Inflammatory macrophage (primary cell): ENCODE measurements at regions not wholly inside any gene's neighbourhood (a gene's known extent, or its start where the extent isn't known, plus 50 kb on each side); places are given as distances from the start of the nearest gene placed in this dataset.

ENCODE experiments used
- DNase-seq, 2 donors: peaks; one replicate each; pipeline ENCODE4 v3.0.0-alpha.2; 2020 to 2022

- no peak for DNase-seq
Observed at GRCh38 chr1:222028116-222028515, 286.2 kb upstream of the DUSP10 start.

- no peak for DNase-seq
Observed at GRCh38 chr1:222026280-222026679, 284.4 kb upstream of the DUSP10 start.

DNA sequence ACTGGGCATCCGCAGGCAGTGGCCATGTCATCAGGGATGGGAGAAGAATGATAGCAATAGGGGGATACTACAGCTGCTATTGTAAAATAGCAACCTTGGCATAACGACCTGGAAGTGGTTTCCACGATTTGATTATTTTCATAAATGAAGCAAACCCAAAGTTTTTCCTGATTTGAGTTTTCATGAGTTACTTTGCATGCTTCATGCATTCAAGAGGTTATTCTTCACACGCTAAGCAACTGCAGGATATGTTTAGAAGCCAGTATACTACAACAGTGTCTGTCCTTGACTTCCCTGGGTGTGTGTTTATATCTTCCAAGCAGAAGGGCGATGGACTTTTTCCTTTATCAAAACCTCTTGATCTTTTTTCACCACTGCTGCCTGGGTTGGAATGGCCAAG is 281.1 kb upstream of the DUSP10 start:
- no peak for DNase-seq

DNA sequence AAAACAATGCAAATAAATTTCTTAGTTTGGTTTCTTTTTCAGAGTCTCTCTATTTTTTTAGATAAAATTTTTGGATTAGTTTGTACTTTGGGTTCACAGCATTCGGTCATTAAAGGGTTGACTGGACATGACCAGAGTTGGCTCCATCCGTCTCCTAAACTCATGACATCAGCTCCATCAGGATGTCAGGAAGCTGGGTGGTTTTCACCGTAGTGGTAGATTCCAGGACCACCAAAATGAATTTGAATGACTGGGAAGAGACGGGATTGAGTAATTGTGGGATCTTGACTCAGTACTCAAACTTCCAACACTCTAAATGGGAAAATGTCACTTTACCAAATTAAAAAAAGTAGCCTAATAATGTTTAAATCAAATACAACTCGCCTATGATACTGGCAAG is 279.2 kb upstream of the DUSP10 start:
- DNase-seq: no peak

DNA sequence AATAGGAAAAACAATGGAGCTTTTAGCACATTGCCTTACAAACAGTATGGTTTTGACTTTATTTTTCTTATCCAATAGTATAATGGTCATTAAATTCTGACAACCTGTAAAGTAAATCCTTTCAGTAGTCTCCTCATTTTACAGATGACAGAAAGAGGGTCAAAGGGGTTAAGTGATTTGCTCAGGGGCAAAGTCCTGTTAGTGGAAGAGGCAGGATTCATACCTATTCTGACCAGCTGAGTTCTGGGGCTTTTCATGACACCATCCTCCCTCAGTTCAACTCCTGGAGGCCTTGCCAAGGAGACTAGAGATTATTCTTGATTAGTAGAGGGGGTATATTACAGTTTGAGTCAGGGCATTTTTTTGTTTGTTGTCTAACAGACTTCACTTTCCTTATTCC is 278.7 kb upstream of the DUSP10 start:
- DNase-seq: no peak

DNA sequence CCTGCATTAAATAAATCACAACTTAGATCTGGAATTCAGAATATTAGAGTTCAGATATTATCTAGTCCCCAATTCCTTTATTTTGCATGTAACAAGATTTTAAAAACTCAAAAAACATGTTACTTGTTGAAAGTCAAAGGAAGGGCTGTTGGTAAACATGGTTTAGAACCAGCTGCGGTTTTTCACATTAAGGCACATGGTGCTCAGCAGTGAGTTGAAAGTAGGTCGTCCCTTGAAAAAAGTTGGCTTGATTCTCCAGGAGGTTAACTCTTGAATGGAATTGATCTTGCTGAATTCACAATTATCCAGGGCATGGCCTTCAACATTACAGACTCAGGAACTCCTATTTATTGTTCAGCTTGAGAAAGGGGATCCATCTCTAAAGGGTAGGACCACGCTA is 277.1 kb upstream of the DUSP10 start:
- no peak for DNase-seq

DNA sequence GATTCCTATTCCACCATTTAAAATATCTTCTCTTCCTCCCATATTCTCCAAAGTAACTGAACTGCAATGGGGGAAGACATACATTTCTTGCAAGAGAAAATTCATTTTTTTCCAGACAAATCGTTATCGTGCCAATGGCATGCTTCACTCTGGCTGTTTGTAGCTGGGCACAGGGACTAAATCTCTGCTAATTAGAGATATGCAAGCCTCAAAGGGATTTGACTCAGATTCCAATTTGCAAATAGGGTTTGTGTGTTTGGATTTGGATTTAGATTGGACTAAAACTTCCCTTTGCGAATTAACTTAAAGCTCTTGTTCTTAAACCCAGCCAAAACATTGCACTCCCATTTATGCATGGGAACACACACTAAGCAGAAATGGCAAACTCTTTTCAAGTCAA is 276.2 kb upstream of the DUSP10 start:
- DNase-seq: no peak

DNA sequence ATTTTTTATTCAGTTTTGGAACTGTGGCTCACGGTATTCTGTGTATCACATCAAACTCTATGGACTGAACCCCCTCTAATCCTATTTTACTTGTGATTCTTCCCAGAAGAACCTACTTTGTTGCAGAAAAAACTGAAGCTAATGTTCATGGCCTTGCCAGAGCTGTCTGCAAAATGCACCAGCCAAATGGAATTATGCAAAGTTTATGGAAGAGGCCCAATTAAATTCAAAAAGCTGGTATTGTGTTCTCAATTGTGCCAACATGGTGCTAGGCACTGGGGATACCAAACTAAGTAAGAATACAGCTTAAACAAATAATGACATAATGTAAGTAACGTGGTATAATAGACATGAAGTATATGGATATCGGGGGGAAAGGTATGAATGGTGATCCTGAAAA is 273.8 kb upstream of the DUSP10 start:
- DNase-seq: no peak

GRCh38 chr1:222014001-222014400 is 272.1 kb upstream of the DUSP10 start:
- no peak for DNase-seq

DNA sequence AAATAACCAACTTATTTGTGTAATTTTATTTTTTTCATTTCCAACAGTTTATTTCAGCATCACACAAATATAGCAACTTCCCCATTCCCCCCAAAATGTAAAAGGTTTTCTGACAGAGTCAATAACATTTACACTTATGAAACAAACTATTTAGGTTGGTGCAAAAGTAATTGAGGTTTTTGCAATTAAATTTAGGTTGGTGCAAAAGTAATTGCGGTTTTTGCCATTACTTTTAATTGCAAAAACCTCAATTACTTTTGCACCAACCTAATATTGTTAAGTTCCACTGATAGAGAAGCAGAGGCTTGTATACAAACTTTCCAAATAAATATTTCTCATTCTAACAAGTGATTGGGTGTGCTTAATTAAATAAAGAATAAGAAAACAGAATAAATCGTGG is 270.9 kb upstream of the DUSP10 start:
- DNase-seq: no peak

- DNase-seq: no peak
Observed at GRCh38 chr1:222010306-222010705, 268.4 kb upstream of the DUSP10 start.

- peak in 1 of 2 donors; percentile 29 for DNase-seq
Observed at GRCh38 chr1:222009105-222009730, 267.3 kb upstream of the DUSP10 start.

- DNase-seq: no peak
Observed at GRCh38 chr1:222006715-222007114, 264.8 kb upstream of the DUSP10 start.

DNA sequence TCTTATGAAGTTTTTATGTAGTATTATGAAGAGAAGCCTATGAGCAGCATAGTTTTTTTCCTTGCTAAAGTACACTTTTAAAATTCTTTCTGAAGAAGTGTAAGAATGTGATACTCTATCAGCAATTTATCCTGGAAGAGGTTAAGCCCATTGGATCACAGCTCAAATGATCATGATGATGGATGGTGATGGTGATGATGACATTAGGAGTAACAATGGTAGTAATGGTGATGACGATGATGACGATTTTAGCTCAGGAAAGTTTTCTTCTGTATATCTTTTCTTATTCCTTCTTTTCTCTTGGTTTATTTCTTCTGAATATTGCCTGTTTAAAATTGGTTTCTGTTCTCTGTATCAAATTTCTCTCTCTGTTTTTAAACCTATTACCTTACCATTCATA is 262.9 kb upstream of the DUSP10 start:
- DNase-seq: no peak

- no peak for DNase-seq
Observed at GRCh38 chr1:222004034-222004433, 262.1 kb upstream of the DUSP10 start.

DNA sequence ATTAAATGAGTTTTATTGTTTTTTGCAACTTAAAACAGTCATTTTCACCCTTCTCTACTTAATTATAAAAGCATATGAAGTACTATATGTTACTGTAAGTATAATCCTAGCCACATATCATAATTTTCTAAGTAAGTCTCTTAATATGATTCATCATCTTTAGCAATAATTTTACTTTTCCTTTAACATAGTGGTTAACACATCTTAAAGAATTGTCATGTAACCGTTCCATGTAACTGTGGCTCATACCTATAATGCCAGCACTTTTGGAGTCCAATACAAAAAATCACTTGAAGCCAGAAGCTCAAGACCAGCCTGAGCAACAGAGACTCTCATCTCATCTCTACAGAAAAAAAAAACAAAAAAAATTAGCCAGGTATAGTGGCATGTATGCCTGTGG is 260.6 kb upstream of the DUSP10 start:
- no peak for DNase-seq

DNA sequence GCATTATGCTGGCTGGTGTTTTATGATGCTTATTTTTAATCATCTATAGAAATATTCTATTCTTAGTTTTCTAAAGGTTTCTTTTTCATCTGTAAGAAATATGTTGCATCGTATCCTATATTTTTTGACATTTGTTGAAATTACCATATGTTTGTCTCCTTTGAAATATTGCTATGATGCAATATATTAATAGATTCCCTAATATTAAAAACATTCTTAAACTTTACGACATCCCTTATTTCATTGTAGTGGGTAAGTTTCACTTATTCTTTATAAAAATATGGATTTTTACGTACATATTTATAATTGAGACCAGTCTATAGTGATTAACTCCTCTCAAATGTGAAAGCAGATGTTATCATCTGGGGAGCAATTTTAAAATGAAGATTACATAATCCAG is 258.2 kb upstream of the DUSP10 start:
- no peak for DNase-seq

DNA sequence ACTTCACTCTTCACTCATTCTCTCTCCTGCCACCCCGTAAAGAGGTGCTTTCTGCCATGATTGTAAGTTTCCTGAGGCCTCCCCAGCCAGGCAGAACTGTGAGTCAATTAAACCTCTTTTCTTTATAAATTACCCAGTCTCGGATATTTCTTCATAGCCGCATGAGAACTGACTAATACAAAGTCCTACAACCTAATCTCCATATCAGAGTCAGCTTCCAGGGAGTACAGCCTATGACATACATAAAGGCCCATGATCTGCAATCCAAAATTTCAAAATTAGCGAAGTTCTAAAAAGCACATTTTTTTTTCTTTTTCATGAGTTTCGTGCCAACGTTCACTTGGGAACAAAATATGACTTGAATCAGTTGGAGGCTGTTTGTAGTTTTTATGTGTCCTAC is 256.9 kb upstream of the DUSP10 start:
- no peak for DNase-seq

DNA sequence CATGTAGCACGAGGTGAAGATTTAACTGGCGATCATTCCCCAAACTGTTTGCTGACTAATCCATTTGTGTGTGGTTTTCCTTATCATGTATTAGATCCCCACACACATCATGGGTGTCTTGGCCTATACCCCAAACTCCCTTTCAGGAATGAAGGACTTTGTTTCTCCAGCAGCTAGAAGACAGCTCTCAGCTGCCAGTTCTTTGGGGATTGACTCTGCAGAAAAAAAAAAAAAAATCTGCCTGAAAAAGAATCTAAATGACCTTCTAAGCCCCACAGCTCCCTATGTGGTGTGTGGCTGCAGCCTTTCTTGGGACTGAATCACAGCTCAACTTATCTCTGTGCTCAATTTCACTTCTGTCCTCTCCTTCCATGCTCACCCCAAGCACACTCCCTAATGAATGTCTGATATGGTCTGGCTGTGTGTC is 256.3 kb upstream of the DUSP10 start:
- DNase-seq: no peak

- DNase-seq: peak; percentile 51 to 84
Observed at GRCh38 chr1:221997012-221997411, 255.1 kb upstream of the DUSP10 start.

GRCh38 chr1:221994939-221995338 is 253.1 kb upstream of the DUSP10 start:
- peak; percentile 25 to 66 for DNase-seq

DNA sequence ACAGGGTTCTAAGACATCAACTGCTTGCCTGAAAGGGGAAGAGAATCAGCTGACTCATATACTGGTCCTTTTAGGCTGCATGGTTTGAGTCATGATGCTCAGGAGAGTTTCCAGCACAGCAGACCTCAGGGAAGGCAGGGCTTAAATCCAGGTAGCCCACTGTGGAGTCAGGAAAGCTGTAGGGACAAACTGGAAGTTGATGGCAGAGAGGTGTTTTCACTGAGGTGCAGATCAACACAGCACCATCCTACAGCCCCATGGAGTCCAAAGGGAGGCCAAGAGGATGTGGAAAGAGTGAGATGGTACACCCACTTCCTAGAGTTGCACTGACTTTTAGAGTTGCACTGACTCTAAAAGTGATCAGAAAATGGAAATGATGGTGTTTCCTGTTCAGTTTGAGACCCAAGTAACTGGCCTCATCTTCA is 252.4 kb upstream of the DUSP10 start:
- peak; percentile 35 to 69 for DNase-seq

- no peak for DNase-seq
Observed at GRCh38 chr1:221993444-221993948, 251.6 kb upstream of the DUSP10 start.

DNA sequence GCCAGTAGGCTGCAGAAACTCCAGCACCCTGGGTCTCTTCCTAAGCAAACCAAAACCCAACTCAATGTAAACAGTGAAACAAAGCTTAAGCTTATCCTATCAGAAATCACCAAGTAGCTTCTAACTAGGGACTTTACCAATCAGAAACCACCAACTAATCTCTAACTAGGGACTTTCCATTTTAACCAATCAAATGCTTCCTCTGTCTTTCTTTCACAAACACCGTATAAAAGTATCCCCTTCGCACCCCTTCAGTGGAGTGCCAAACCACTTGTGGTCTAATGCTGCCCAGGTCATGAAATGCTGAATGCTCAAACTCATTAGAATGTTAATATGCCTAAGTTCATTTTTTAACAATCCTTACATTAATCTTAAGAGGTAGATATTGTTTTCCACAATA is 250.5 kb upstream of the DUSP10 start:
- no peak for DNase-seq

- peak; percentile 15 to 64 for DNase-seq
Observed at GRCh38 chr1:221991221-221991620, 249.3 kb upstream of the DUSP10 start.
